NCI-H446 treated with DMSO at 0.1 percent for 48 hours (cell line): ENCODE measurements at regions not wholly inside any gene's neighbourhood (a gene's known extent, or its start where the extent isn't known, plus 50 kb on each side); places are given as distances from the start of the nearest gene placed in this dataset.
"Not testable (repeated sequence)": the region's sequence is repeated elsewhere in the genome, so short reads cannot be mapped to it uniquely, and the experiment has no call there.

Experiments used
- DNase-seq: peaks from one replicate; lab custom pipeline; 2025; lab: John Stamatoyannopoulos, UW

DNA sequence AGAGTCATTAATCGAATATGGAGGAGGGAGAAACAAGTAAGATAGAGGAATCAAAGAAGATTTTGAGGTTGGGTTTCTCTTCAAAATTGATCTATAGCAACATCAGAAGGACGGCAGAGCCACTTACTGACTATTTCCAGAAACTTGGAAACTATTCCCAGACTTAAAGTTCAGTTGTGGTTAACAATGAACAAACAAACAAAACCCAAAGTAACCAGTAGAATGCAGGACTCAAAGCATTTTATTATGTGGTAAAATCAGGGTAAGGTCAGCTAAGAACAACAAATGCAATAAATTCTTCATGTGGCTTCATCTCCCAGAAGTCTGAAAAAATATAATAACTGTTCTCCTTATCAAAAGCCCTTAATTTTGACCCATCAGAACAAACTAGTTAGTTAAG is 54.9 kb upstream of the OSMR start:
- no peak for DNase-seq

DNA sequence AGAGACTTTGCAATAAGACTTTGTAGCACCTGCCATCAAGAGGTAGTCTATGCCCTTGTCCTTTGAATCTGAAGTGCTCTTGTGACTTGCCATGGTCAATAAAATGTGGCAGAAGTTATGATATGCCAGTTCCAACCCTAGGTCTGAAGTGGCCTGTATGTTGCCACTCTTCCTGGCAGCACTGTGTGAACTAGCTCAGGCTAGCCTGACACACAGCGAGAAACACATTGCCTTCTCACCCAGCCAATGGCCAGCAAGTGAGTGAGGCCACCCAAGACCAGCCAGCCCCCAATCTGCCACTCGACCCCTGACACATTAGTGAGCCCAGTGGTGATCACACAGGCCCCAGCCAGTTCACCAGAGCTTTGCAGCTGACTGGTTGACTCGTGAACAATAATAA is 52.7 kb upstream of the OSMR start:
- no peak for DNase-seq

DNA sequence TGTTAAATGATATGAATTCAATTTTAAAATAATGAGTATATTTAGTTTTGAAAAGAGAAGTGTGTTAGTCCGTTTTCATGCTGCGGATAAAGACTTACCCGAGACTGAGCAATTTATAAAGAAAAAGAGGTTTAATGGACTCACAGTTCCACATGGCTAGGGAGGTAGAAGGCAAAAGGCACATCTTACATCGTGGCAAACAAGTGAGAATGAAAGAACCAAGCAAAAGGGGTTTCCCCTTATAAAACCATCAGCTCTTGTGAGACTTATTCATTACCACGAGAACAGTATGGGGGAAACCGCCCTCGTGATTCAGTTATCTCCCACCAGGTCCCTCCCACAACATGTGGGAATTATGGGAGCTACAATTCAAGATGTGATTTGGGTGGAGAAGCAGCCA is 51.8 kb upstream of the OSMR start:
- DNase-seq: not testable (repeated sequence)

DNA sequence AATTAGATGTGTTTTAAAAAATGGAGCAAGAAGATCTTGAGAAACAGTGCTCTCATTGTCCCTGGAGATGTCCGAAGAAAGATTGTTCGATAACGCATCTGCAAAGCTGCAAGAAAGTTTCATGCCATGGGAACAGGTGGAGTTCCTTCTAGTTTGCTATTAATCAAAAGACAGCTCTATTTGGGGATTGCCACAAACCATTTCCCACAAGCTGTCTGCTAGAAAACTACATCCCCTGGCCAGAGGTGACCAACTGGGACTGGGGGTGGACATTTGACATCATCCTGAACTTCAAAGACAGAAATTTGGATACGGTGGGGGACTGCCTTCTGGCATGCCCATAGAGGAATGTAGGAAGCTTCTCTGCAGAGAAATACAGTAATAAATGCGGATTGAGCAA is 50.8 kb upstream of the OSMR start:
- DNase-seq: no peak

DNA sequence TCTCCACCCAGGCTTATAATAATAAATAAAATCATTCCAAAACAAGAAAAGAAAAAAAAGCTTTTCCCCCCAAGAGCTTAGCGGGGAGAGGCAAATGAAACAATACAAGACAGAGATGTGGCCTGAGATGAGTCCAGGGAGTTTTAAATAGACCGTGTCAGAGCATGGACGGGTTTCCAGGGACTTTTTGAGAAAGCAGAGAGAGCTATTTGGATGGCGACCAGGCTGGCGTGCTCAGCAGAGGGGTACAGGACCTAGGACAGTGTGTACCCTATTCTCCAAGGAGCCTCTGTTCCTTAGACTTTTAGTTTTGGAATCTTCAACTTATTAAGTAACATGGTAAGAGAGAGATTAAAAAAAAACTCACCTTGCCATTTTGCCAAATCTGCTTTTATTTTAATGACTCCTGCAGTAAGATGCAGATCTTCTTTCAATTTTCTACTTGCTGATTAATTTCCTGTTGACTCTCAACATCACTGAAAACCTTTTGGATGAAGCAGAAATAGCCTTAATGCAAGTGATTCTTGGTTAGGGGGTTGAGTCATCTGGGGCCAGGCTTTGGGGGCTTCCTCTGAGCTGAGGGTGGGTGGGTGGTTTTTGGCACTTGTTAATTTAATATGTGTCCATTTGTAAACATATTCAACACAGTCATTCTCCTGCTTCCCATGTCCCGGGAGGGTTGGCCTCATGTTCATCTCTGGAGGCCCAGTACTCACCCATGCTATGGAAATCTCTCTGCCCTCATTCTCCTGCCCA is 49.6 kb upstream of the OSMR start:
- no peak for DNase-seq
